HG02852 (cell line): ENCODE measurements at regions not wholly inside any gene's neighbourhood (a gene's known extent, or its start where the extent isn't known, plus 50 kb on each side); places are given as distances from the start of the nearest gene placed in this dataset.

Experiments
- ATAC-seq: cut with Tn5 transposase; IDR thresholded peaks from one replicate; pipeline ENCODE4 v1.9.1; 2021; ENCODE audit warnings: mild to moderate bottlenecking, moderate library complexity; ENCODE audit not compliant: unreplicated experiment

GRCh38 chr2:831622-832021, 119.0 kb upstream of the SNTG2 start:
- ATAC-seq, result no peak

- no peak for ATAC-seq
Observed at GRCh38 chr2:831225-831536, 119.5 kb upstream of the SNTG2 start.

GRCh38 chr2:830419-831224, 120.0 kb upstream of the SNTG2 start:
- no peak for ATAC-seq

GRCh38 chr2:829047-829446, 121.6 kb upstream of the SNTG2 start:
- ATAC-seq, result no peak

- ATAC-seq, result no peak
Observed at GRCh38 chr2:824954-825353, 125.7 kb upstream of the SNTG2 start.

- no peak for ATAC-seq
Observed at GRCh38 chr2:824524-824923, 126.1 kb upstream of the SNTG2 start.

GRCh38 chr2:821546-821945, 129.1 kb upstream of the SNTG2 start:
- no peak for ATAC-seq

GRCh38 chr2:819601-820000, 131.0 kb upstream of the SNTG2 start:
- ATAC-seq, result no peak

GRCh38 chr2:819121-819520, 131.5 kb upstream of the SNTG2 start:
- no peak for ATAC-seq

GRCh38 chr2:817336-818015, 133.2 kb upstream of the SNTG2 start:
- no peak for ATAC-seq

- no peak for ATAC-seq
Observed at GRCh38 chr2:816278-816677, 134.4 kb upstream of the SNTG2 start.

- no peak for ATAC-seq
Observed at GRCh38 chr2:810397-810796, 133.2 kb upstream of the TMEM18 start.

GRCh38 chr2:807300-807699, 130.1 kb upstream of the TMEM18 start:
- no peak for ATAC-seq

GRCh38 chr2:805664-806063, 128.5 kb upstream of the TMEM18 start:
- no peak for ATAC-seq

- no peak for ATAC-seq
Observed at GRCh38 chr2:797993-798392, 120.8 kb upstream of the TMEM18 start.

- no peak for ATAC-seq
Observed at GRCh38 chr2:797556-797955, 120.3 kb upstream of the TMEM18 start.

- ATAC-seq, result no peak
Observed at GRCh38 chr2:796141-796985, 119.2 kb upstream of the TMEM18 start.

GRCh38 chr2:795531-796041, 118.4 kb upstream of the TMEM18 start:
- ATAC-seq, result no peak

- no peak for ATAC-seq
Observed at GRCh38 chr2:794554-795241, 117.5 kb upstream of the TMEM18 start.

GRCh38 chr2:793236-793635, 116.0 kb upstream of the TMEM18 start:
- ATAC-seq, result no peak

GRCh38 chr2:792687-793086, 115.5 kb upstream of the TMEM18 start:
- ATAC-seq, result no peak
